ENCODE measurements at regions not wholly inside any gene's neighbourhood (a gene's known extent, or its start where the extent isn't known, plus 50 kb on each side); places are given as distances from the start of the nearest gene placed in this dataset.
"Not testable (repeated sequence)": the region's sequence is repeated elsewhere in the genome, so short reads cannot be mapped to it uniquely, and the experiment has no call there.

DNA sequence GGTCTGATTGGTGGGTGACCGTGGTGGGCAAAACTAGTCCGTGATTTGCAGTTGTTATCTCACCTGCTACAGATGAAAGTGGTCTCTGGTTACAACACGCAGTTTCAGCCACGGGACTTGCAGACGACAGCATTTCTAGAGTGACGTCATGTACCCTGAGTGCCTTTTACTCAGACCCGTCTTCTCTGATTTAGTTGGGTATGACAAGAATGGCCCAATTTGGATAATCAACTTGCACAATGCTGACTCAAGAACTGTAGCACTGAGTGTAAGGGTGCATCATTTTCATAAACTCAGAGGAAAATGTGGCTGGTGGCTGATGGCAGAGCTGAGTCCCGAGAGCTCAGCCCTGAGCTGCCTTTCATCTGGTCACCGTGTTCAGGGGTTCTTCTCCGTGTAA is 281.4 kb upstream of the FRG1 start:
- no peak for DNase-seq (ENCODE audit: low spot score)
- TF ChIP-seq, protein P1, sequence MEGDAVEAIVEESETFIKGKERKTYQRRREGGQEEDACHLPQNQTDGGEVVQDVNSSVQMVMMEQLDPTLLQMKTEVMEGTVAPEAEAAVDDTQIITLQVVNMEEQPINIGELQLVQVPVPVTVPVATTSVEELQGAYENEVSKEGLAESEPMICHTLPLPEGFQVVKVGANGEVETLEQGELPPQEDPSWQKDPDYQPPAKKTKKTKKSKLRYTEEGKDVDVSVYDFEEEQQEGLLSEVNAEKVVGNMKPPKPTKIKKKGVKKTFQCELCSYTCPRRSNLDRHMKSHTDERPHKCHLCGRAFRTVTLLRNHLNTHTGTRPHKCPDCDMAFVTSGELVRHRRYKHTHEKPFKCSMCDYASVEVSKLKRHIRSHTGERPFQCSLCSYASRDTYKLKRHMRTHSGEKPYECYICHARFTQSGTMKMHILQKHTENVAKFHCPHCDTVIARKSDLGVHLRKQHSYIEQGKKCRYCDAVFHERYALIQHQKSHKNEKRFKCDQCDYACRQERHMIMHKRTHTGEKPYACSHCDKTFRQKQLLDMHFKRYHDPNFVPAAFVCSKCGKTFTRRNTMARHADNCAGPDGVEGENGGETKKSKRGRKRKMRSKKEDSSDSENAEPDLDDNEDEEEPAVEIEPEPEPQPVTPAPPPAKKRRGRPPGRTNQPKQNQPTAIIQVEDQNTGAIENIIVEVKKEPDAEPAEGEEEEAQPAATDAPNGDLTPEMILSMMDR (IDR thresholded peaks at IDR 0.05; ENCODE audit: extremely low read depth, insufficient read depth, missing control alignments): no peak
- in situ Hi-C loops (cut with MboI; ENCODE audit: low pct_unique_long_range_greater_than_20kb, low sequenced_read_pairs, unreplicated experiment): no loop called here

DNA sequence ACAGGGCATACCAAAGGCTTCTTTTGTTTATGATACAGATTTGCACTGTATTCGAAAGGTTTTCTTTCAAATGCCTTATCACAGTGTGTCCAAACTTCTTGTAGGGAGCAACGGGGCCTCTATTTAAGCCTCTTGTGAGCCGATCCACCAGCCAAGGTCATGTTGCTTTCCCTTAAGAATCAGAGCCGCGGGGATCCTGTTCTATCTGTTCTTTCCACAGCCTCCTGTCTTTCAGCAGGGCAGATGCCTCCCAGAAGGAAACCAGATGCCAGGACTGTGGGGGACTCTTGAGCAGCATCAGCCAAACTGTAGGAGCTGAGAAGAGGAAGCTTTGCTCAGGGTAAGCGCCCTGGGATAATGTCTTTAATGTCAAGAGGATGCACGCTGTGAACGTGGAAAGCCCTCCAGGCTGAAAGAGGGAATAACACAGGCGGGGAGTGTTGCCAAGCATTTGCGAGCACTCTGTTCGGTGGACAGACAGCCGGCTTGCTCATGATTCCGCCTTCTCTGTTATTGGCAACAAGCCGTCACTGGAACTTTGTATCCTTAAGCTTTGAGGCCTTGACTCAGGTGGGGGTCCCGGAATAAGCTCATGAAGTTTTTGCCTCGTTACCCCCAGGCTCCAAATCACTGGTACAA is 279.8 kb upstream of the FRG1 start:
- no peak for DNase-seq (ENCODE audit: low spot score)
- TF ChIP-seq, protein P1 (IDR thresholded peaks at IDR 0.05; ENCODE audit: extremely low read depth, insufficient read depth, missing control alignments): no peak
- in situ Hi-C loops (cut with MboI; ENCODE audit: low pct_unique_long_range_greater_than_20kb, low sequenced_read_pairs, unreplicated experiment): no loop called here

DNA sequence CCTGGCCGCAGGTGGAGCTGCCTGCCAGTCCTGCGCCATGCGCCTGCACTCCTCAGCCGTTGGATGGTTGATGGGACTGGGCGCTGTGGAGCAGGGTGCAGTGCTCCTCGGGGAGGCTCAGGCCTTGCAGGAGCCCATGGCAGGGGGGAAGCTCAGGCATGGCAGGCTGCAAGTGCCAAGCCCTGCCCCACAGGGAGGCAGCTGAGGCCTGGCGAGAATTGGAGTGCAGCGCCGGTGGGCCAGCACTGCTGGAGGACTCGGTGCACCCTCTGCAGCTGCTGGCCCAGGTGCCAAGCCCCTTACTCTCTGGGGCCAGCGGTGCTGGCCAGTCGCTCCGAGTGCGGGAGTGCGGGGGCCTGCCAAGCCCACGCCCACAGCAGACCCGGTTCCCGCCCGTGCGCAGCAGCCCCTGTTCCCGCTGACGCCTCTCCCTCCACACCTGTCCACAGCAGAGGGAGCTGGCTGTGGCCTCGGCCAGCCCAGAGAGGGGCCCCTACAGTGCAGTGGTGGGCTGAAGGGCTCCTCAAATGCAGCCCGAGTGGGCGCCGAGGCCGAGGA is 275.9 kb upstream of the FRG1 start:
- TF ChIP-seq, protein P1 (IDR thresholded peaks at IDR 0.05; ENCODE audit: extremely low read depth, insufficient read depth, missing control alignments): no peak
- in situ Hi-C loops (cut with MboI; ENCODE audit: low pct_unique_long_range_greater_than_20kb, low sequenced_read_pairs, unreplicated experiment): no loop called here
- DNase-seq (ENCODE audit: low spot score): no peak

DNA sequence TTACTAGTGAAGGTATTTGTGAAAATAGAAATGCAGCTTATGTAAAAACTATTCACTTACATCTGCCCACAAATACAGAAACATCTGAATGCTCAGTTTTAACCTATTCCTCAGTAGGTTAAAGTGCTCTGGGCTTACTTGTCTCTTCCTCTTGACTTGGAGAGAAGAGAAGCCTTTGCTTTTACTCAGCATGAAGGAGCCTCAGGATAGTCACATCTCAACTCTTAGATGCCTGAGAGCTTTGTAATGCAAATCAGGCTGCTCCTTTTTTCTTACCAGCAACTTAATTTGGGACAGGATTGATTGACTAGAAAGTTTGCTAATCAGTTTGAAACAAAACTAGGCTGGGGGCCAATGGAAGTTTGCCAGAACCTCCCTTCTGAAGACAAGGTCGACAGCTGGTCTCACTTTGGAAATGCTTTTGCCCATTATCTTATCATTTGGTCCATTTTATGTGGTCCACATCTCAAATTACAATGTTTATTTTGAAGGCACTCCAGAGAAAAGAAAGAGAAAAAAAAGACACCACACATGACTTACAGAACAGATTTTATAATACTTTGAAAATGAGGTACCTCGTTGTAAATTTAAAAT is 274.9 kb upstream of the FRG1 start:
- in situ Hi-C loops (cut with MboI; ENCODE audit: low pct_unique_long_range_greater_than_20kb, low sequenced_read_pairs, unreplicated experiment): not testable (repeated sequence)

DNA sequence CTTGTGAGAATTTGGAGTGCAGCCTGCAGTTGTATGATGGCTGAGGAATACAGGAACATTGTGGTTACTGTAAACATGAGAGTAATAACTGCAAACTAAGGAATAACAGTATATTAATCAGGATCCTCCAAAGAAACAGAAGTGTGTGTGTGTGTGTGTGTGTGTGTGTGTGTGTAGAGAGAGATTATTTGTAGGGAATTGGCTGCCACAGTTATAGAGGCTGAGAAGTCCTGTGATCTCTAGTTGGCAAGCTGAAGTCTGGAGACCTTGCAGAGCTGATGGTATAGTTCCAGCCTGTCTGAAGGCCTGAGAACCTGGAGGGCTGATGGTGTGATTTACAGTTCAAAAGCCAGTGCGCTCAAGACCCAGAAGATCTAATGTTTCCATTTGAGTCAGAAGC is 273.3 kb upstream of the FRG1 start:
- in situ Hi-C loops (cut with MboI; ENCODE audit: low pct_unique_long_range_greater_than_20kb, low sequenced_read_pairs, unreplicated experiment); DNase-seq (ENCODE audit: low spot score): not testable (repeated sequence)

More for the DNA sequence above, 274.9 kb upstream of the FRG1 start:
- not testable (repeated sequence) for DNase-seq (ENCODE audit: low spot score)

DNA sequence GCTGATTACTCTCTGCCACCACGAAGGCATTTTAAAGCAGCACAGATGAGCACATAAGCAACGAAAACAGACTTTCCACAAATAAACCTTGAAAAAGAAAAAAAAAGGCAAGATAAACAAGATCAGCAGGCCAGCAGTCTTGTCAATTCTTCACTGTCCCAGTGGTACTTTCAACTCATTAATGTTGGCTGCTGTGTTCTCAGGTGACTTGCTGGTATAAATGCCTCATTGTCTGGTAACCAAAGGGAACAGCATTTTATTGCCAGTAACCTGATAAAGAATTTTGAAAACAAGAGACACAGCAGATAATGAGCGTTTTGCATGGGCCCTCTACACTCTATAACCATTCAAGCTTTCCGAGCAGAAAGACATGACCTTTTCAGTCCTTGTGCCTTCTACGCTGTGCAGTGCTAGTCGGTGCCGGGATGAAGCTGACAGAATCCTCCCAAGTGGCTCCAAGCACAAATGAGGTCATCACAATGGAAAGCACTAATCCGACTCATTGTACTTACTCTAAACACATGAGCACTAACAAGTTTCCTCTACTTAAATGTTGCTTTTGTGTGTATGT is 242.9 kb upstream of the FRG1 start:
- in situ Hi-C loops (cut with MboI; ENCODE audit: low pct_unique_long_range_greater_than_20kb, low sequenced_read_pairs, unreplicated experiment); DNase-seq (ENCODE audit: low spot score): not testable (repeated sequence)

DNA sequence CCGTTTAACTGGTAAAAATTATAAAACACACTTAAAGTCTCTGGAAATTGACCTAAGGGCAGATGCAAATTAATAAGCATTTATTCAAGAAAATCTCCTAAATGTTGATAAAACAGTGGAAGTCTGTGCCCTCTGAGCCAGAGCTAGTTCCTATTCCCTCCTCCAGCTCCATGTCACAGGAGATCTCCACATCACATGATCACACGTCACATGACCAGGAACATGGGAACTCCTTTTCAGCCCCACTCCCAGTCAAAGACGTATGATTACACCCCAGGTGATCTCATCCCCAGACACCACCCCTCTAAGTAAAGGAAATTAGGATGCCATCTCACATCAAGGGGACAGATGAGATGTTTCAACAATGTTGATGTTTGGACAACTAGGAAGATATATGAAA is 237.7 kb upstream of the FRG1 start:
- DNase-seq (ENCODE audit: low spot score); in situ Hi-C loops (cut with MboI; ENCODE audit: low pct_unique_long_range_greater_than_20kb, low sequenced_read_pairs, unreplicated experiment): not testable (repeated sequence)

DNA sequence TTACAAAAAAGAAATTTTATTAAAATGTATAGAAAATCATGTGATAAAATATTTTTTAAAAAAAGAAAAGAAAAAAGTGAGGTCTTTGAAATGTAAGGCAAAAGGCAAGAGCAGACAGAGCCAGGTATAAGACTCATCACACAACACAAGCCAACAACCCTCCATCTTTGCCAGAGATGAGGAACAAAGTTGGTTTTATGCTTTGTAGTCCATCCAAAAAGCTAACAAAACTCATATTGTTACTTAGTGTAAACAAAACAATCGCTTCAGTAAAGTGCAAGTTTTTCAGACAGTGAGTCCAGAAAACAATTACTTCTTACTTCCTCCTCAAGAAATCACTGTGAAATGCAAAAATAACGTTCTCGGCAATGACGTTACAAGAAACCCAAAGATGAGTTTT is 233.9 kb upstream of the FRG1 start:
- in situ Hi-C loops (cut with MboI; ENCODE audit: low pct_unique_long_range_greater_than_20kb, low sequenced_read_pairs, unreplicated experiment): not testable (repeated sequence)

DNA sequence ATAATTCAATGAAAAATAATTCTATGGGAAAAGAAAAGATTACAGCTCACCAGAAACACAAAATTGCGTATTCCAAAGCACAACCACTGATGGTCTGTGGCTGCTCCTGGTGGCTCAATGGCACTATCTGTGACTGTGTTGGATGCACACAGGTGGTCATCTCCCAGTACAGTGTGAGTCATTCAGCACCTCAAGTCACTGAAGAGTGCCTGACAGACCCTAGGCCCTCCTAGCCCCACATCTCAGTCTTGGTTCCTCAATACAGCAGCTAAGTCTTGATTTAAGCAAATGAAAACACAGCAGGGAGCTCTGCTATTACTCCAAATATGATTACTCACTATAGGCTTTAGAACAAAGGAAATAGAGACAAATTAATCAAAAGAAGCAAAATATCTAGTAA is 233.4 kb upstream of the FRG1 start:
- in situ Hi-C loops (cut with MboI; ENCODE audit: low pct_unique_long_range_greater_than_20kb, low sequenced_read_pairs, unreplicated experiment); DNase-seq (ENCODE audit: low spot score): not testable (repeated sequence)

More for the DNA sequence above, 233.9 kb upstream of the FRG1 start:
- not testable (repeated sequence) for DNase-seq (ENCODE audit: low spot score)

DNA sequence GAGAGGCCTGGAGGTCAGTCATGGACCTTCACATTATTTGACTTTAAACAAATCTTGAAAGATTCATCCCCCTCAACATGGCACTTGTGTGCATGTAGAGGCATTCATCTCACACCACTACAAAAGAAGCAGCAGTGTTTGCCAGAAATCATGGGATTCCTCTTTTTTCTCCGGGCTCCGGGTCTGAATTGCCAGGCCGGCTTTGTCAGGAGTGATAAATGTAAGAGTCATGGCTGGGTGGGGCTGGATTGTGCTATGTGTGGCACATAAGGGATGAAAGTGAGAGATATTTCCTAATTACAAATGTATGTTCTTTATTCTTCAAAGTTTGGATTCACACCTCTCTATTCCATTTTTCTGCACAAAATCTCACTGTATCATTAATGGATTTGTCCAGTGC is 228.7 kb upstream of the FRG1 start:
- DNase-seq (ENCODE audit: low spot score); in situ Hi-C loops (cut with MboI; ENCODE audit: low pct_unique_long_range_greater_than_20kb, low sequenced_read_pairs, unreplicated experiment): not testable (repeated sequence)

DNA sequence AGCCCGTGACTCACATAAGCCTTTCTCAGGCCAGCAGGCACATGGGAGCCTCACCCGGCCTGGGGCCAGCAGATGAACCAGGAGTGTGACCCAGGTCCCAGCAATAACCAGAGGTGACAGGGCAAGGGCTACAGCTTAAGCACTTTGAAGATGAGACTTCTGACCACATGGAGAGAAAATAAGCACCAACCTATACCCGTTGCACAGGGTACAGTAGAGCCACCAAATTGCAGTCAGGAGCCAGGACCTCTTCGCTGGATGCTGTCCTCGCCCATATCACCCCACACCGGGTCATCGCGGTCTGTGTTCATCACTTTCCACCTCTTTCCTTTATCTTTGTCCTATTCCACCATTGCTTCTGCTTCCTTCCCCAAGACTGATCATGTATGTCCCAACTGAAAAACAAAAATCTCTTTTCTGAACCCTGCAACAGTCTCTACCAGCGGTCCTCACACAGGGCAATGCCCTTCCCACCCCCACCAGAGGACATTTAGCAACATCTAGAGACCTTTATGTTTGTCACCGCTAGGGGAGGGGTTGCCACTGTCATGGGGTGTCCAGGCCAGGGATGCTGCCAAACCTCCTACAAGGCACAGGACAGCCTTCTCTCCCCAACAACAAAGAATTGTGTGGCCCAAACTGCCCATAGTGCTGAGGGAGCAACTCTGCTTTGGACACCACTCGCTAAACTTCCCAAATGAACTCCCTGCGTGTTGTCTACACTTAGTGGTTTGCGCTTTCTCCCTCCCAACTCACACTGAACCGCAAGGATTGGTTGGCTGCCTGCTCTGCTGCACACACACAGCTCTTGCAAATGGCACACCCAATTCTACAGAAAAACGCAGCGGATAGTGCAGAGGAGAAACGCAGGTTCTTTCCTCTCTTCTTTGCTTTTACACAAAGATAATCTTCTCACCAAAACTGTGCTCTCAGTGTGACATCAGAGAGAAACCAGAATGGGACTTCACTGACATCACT is 219.4 kb upstream of the FRG1 start:
- DNase-seq (ENCODE audit: low spot score); in situ Hi-C loops (cut with MboI; ENCODE audit: low pct_unique_long_range_greater_than_20kb, low sequenced_read_pairs, unreplicated experiment): not testable (repeated sequence)

DNA sequence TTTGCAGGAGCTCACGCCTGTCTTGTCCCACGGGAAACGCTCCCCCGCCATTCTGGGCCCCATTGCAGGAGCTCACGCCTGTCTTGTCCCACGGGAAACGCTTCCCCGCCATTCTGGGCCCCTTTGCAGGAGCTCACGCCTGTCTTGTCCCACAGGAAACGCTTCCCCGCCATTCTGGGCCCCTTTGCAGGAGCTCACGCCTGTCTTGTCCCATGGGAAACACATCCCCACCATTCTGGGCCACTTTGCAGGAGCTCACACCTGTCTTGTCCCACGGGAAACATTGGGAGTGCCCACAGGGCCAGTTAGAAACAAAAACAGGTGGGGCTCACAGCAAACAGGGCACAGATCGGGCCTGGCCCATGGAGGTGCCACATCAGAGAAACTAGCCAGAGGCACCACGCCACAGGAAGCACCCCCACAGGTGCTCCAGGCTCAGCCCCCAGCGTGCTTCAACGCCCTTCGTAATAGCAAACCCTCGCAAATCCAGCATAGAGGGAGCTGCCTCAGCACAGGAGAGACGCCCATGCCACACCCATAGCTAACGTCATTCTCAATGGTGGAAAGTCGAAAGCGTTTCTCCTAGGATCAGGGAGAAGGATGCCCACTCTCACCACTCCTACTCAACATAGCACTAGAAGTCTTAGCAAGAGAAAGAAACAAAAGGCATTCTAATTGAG is 218.2 kb upstream of the FRG1 start:
- in situ Hi-C loops (cut with MboI; ENCODE audit: low pct_unique_long_range_greater_than_20kb, low sequenced_read_pairs, unreplicated experiment); DNase-seq (ENCODE audit: low spot score): not testable (repeated sequence)
